ENCODE measurements at regions not wholly inside any gene's neighbourhood (a gene's known extent, or its start where the extent isn't known, plus 50 kb on each side); places are given as distances from the start of the nearest gene placed in this dataset.
"Not testable (repeated sequence)": the region's sequence is repeated elsewhere in the genome, so short reads cannot be mapped to it uniquely, and the experiment has no call there.

- in situ Hi-C loops (cut with HindIII; ENCODE audit: low sequenced_read_pairs): no loop called here
- no peak for TF ChIP-seq CTCF (IDR thresholded peaks at IDR 0.05; ENCODE audit: low read depth, low read length, missing control alignments)
- H3K4me3 ChIP-seq (ENCODE audit: low read depth, low read length): no peak overlapping the region
- DNase-seq (ENCODE audit: low read depth): no peak
Measured at GRCh38 chr7:49487830-49488140, 285.7 kb upstream of the VWC2 start.

GRCh38 chr7:49488573-49488972, 284.9 kb upstream of the VWC2 start:
- no peak for DNase-seq (ENCODE audit: low read depth)
- in situ Hi-C loops (cut with HindIII; ENCODE audit: low sequenced_read_pairs): no loop called here
- TF ChIP-seq CTCF (IDR thresholded peaks at IDR 0.05; ENCODE audit: low read depth, low read length, missing control alignments): no peak

GRCh38 chr7:49497471-49497870, 276.0 kb upstream of the VWC2 start:
- no peak for TF ChIP-seq CTCF (IDR thresholded peaks at IDR 0.05; ENCODE audit: low read depth, low read length, missing control alignments)
- in situ Hi-C loops (cut with HindIII; ENCODE audit: low sequenced_read_pairs): no loop called here
- DNase-seq (ENCODE audit: low read depth): no peak
- H3K4me3 ChIP-seq (ENCODE audit: low read depth, low read length): no peak overlapping the region

More at GRCh38 chr7:49488573-49488972, 284.9 kb upstream of the VWC2 start:
- no peak overlapping the region for H3K4me3 ChIP-seq (ENCODE audit: low read depth, low read length)

- no peak overlapping the region for H3K4me3 ChIP-seq (ENCODE audit: low read depth, low read length)
- DNase-seq (ENCODE audit: low read depth): no peak
- in situ Hi-C loops (cut with HindIII; ENCODE audit: low sequenced_read_pairs): no loop called here
- TF ChIP-seq CTCF (IDR thresholded peaks at IDR 0.05; ENCODE audit: low read depth, low read length, missing control alignments): no peak
Measured at GRCh38 chr7:49500741-49501140, 272.7 kb upstream of the VWC2 start.

- DNase-seq (ENCODE audit: low read depth); H3K4me3 ChIP-seq (ENCODE audit: low read depth, low read length); in situ Hi-C loops (cut with HindIII; ENCODE audit: low sequenced_read_pairs): not testable (repeated sequence)
Measured at GRCh38 chr7:49507206-49507605, 266.2 kb upstream of the VWC2 start.

GRCh38 chr7:49513911-49514310, 259.5 kb upstream of the VWC2 start:
- in situ Hi-C loops (cut with HindIII; ENCODE audit: low sequenced_read_pairs): no loop called here
- no peak for DNase-seq (ENCODE audit: low read depth)
- no peak overlapping the region for H3K4me3 ChIP-seq (ENCODE audit: low read depth, low read length)
- TF ChIP-seq CTCF (IDR thresholded peaks at IDR 0.05; ENCODE audit: low read depth, low read length, missing control alignments): no peak

GRCh38 chr7:49520951-49521350, 252.5 kb upstream of the VWC2 start:
- in situ Hi-C loops (cut with HindIII; ENCODE audit: low sequenced_read_pairs): no loop called here
- DNase-seq (ENCODE audit: low read depth): no peak
- TF ChIP-seq CTCF (IDR thresholded peaks at IDR 0.05; ENCODE audit: low read depth, low read length, missing control alignments): no peak
- no peak overlapping the region for H3K4me3 ChIP-seq (ENCODE audit: low read depth, low read length)
